ENCODE measurements at regions not wholly inside any gene's neighbourhood (a gene's known extent, or its start where the extent isn't known, plus 50 kb on each side); places are given as distances from the start of the nearest gene placed in this dataset.

- ATAC-seq (ENCODE audit: low FRiP score in 2 of 2) (no peak), DNase-seq (no peak)
- H3K27ac ChIP-seq: no peak overlapping the region
- H3K36me3 ChIP-seq: no peaks in the 10 kb centered on the region
- no peaks in the 10 kb centered on the region for H3K27me3 ChIP-seq
- WGBS, 2 donors: 66 to 73% methylated on average over 1 of the region's 1 CpG
- H3K4me1 ChIP-seq: no peaks in the 10 kb centered on the region
- TF ChIP-seq CTCF (IDR thresholded peaks at IDR 0.05) (no peak), EP300 (IDR thresholded peaks at IDR 0.05) (no peak), POLR2AphosphoS5 (IDR thresholded peaks at IDR 0.05) (no peak), POLR2A (IDR thresholded peaks at IDR 0.05) (no peak)
- no peaks in the 10 kb centered on the region for H3K9me3 ChIP-seq
- no peak overlapping the region for H3K4me3 ChIP-seq
Measured at GRCh38 chr7:136702913-136703312, 165.5 kb upstream of the CHRM2 start.

GRCh38 chr7:136698977-136699376 lies 169.5 kb upstream of the CHRM2 start:
- Histone ChIP-seq H3K27ac (no peak overlapping the region), H3K4me1 (no peaks in the 10 kb centered on the region), H3K9me3 (no peaks in the 10 kb centered on the region), H3K27me3 (no peaks in the 10 kb centered on the region), H3K4me3 (no peak overlapping the region), H3K36me3 (no peaks in the 10 kb centered on the region)
- WGBS, 2 donors: 82 to 85% methylated on average over 2 of the region's 2 CpGs
- no peak for ATAC-seq (ENCODE audit: low FRiP score in 2 of 2)
- TF ChIP-seq EP300 (IDR thresholded peaks at IDR 0.05) (no peak), CTCF (IDR thresholded peaks at IDR 0.05) (no peak), POLR2AphosphoS5 (IDR thresholded peaks at IDR 0.05) (no peak), POLR2A (IDR thresholded peaks at IDR 0.05) (no peak)
- DNase-seq: no peak

- no peaks in the 10 kb centered on the region for H3K36me3 ChIP-seq
- H3K27me3 ChIP-seq: no peaks in the 10 kb centered on the region
- 81 to 84% methylated on average over 3 of the region's 3 CpGs for WGBS, 2 donors
- H3K4me3 ChIP-seq: no peak overlapping the region
- H3K9me3 ChIP-seq: no peaks in the 10 kb centered on the region
- TF ChIP-seq POLR2A (IDR thresholded peaks at IDR 0.05) (no peak), CTCF (IDR thresholded peaks at IDR 0.05) (no peak), POLR2AphosphoS5 (IDR thresholded peaks at IDR 0.05) (no peak), EP300 (IDR thresholded peaks at IDR 0.05) (no peak)
- H3K4me1 ChIP-seq: no peaks in the 10 kb centered on the region
- ATAC-seq (ENCODE audit: low FRiP score in 2 of 2) (no peak), DNase-seq (no peak)
- no peak overlapping the region for H3K27ac ChIP-seq
Measured at GRCh38 chr7:136698231-136698630, 170.2 kb upstream of the CHRM2 start.

GRCh38 chr7:136697271-136697670 lies 171.2 kb upstream of the CHRM2 start:
- Histone ChIP-seq H3K27ac (no peak overlapping the region), H3K36me3 (no peaks in the 10 kb centered on the region), H3K4me3 (no peak overlapping the region), H3K9me3 (no peaks in the 10 kb centered on the region), H3K4me1 (no peaks in the 10 kb centered on the region), H3K27me3 (no peaks in the 10 kb centered on the region)
- WGBS, 2 donors: 83 to 95% methylated on average over 2 of the region's 2 CpGs
- DNase-seq (no peak), ATAC-seq (ENCODE audit: low FRiP score in 2 of 2) (no peak)
- TF ChIP-seq POLR2A (IDR thresholded peaks at IDR 0.05) (no peak), CTCF (IDR thresholded peaks at IDR 0.05) (no peak), POLR2AphosphoS5 (IDR thresholded peaks at IDR 0.05) (no peak), EP300 (IDR thresholded peaks at IDR 0.05) (no peak)

Measured in upper lobe of left lung (tissue), 6 donors.